ENCODE measurements at regions not wholly inside any gene's neighbourhood (a gene's known extent, or its start where the extent isn't known, plus 50 kb on each side); places are given as distances from the start of the nearest gene placed in this dataset.

GRCh38 chr9:1173993-1174392 lies 123.8 kb downstream of the DMRT2 start:
- Histone ChIP-seq H3K27ac (ENCODE audit: control insufficient read depth, insufficient read depth, low read length) (no peak overlapping the region), H3K9ac (ENCODE audit: control insufficient read depth, extremely low read depth, insufficient read depth, low read length) (no peak overlapping the region), H3K9me1 (ENCODE audit: control insufficient read depth, extremely low read depth, insufficient read depth, low read length) (no peaks in the 10 kb centered on the region), H3K4me3 (ENCODE audit: control insufficient read depth in 2 of 3, extremely low read depth in 1 of 3, insufficient read depth in 2 of 3, low read depth in 1 of 3, low read length in 3 of 3) (no peak overlapping the region), H2AFZ (ENCODE audit: control insufficient read depth, low read length) (no peak overlapping the region), H3K4me2 (ENCODE audit: control insufficient read depth, extremely low read depth, insufficient read depth, low read depth, low read length) (no peak overlapping the region), H4K20me1 (ENCODE audit: control insufficient read depth, extremely low read depth, insufficient read depth, low read length) (no peaks in the 10 kb centered on the region), H3K9me3 (ENCODE audit: control insufficient read depth, low read depth, low read length) (no peaks in the 10 kb centered on the region), H3K4me1 (ENCODE audit: control insufficient read depth, extremely low read depth, insufficient read depth, low read length) (no peaks in the 10 kb centered on the region), H3K36me3 (ENCODE audit: control insufficient read depth in 2 of 2, extremely low read depth in 1 of 2, insufficient read depth in 2 of 2, low read length in 2 of 2) (no peaks in the 10 kb centered on the region), H3K27me3 (ENCODE audit: control insufficient read depth, extremely low read depth, insufficient read depth, low read length) (no peaks in the 10 kb centered on the region), H3K79me2 (ENCODE audit: control insufficient read depth, insufficient read depth, low read length) (no peaks in the 10 kb centered on the region)
- TF ChIP-seq EZH2 (IDR thresholded peaks at IDR 0.05; ENCODE audit: low read length) = no peak
- TF ChIP-seq, protein P1, sequence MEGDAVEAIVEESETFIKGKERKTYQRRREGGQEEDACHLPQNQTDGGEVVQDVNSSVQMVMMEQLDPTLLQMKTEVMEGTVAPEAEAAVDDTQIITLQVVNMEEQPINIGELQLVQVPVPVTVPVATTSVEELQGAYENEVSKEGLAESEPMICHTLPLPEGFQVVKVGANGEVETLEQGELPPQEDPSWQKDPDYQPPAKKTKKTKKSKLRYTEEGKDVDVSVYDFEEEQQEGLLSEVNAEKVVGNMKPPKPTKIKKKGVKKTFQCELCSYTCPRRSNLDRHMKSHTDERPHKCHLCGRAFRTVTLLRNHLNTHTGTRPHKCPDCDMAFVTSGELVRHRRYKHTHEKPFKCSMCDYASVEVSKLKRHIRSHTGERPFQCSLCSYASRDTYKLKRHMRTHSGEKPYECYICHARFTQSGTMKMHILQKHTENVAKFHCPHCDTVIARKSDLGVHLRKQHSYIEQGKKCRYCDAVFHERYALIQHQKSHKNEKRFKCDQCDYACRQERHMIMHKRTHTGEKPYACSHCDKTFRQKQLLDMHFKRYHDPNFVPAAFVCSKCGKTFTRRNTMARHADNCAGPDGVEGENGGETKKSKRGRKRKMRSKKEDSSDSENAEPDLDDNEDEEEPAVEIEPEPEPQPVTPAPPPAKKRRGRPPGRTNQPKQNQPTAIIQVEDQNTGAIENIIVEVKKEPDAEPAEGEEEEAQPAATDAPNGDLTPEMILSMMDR (optimal IDR thresholded peaks at IDR 0.05 in 1 of 3, IDR thresholded peaks at IDR 0.05 in 1 of 3, conservative IDR thresholded peaks at IDR 0.05 in 1 of 3; ENCODE audit: extremely low read depth in 1 of 3, insufficient read depth in 2 of 3, low read length in 3 of 3) = no peak
- no peak for DNase-seq (ENCODE audit: low read depth, low spot score)
- no peak for FAIRE-seq
- dilution Hi-C loops (cut with MboI; ENCODE audit: extremely low pct_ligation_motif_present, low sequenced_read_pairs) = no loop called here

DNA sequence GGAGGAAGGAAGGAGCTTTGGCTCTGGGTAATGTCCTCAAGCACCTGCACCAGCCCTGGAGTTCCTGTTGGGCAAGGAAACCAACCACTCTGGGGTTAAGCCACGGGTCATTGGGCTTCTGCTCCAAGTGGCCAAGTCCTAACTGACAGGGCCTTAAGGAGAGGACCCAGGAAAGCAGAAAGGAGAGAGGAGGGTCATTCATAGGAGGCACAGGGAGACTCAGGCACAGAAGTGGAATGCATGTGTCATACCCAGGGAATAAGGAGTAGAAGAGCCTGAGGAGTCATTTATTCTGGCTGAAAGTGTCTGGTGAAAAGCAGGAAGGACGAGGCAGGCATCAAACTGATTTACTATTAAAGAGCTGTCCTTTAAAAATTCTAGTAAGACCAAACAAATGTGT lies 129.2 kb downstream of the DMRT2 start:
- DNase-seq (ENCODE audit: low read depth, low spot score) (no peak), FAIRE-seq (no peak)
- no peak overlapping the region for H3K27ac ChIP-seq (ENCODE audit: control insufficient read depth, insufficient read depth, low read length)
- H3K4me1 ChIP-seq (ENCODE audit: control insufficient read depth, extremely low read depth, insufficient read depth, low read length) = no peaks in the 10 kb centered on the region
- H3K36me3 ChIP-seq (ENCODE audit: control insufficient read depth in 2 of 2, extremely low read depth in 1 of 2, insufficient read depth in 2 of 2, low read length in 2 of 2) = no peaks in the 10 kb centered on the region
- H2AFZ ChIP-seq (ENCODE audit: control insufficient read depth, low read length) = no peak overlapping the region
- H3K4me2 ChIP-seq (ENCODE audit: control insufficient read depth, extremely low read depth, insufficient read depth, low read depth, low read length) = no peak overlapping the region
- no peak overlapping the region for H3K9ac ChIP-seq (ENCODE audit: control insufficient read depth, extremely low read depth, insufficient read depth, low read length)
- no peaks in the 10 kb centered on the region for H3K9me3 ChIP-seq (ENCODE audit: control insufficient read depth, low read depth, low read length)
- H3K4me3 ChIP-seq (ENCODE audit: control insufficient read depth in 2 of 3, extremely low read depth in 1 of 3, insufficient read depth in 2 of 3, low read depth in 1 of 3, low read length in 3 of 3) = no peak overlapping the region
- TF ChIP-seq, protein P1 (optimal IDR thresholded peaks at IDR 0.05 in 1 of 3, IDR thresholded peaks at IDR 0.05 in 1 of 3, conservative IDR thresholded peaks at IDR 0.05 in 1 of 3; ENCODE audit: extremely low read depth in 1 of 3, insufficient read depth in 2 of 3, low read length in 3 of 3) = no peak
- no peak for TF ChIP-seq EZH2 (IDR thresholded peaks at IDR 0.05; ENCODE audit: low read length)
- no peaks in the 10 kb centered on the region for H3K9me1 ChIP-seq (ENCODE audit: control insufficient read depth, extremely low read depth, insufficient read depth, low read length)
- dilution Hi-C loops (cut with MboI; ENCODE audit: extremely low pct_ligation_motif_present, low sequenced_read_pairs) = no loop called here
- no peaks in the 10 kb centered on the region for H4K20me1 ChIP-seq (ENCODE audit: control insufficient read depth, extremely low read depth, insufficient read depth, low read length)
- H3K27me3 ChIP-seq (ENCODE audit: control insufficient read depth, extremely low read depth, insufficient read depth, low read length) = no peaks in the 10 kb centered on the region
- H3K79me2 ChIP-seq (ENCODE audit: control insufficient read depth, insufficient read depth, low read length) = no peaks in the 10 kb centered on the region
